HL-60 (cell line): ENCODE measurements at regions not wholly inside any gene's neighbourhood (a gene's known extent, or its start where the extent isn't known, plus 50 kb on each side); places are given as distances from the start of the nearest gene placed in this dataset.

Source experiments
- CTCF ChIP-seq: IDR thresholded peaks from one replicate; pipeline ENCODE4 v1.5.1; 2011; ENCODE audit warnings: low read length, control low read depth, inconsistent platforms; ENCODE audit not compliant: insufficient read depth
- GABPA ChIP-seq: IDR thresholded peaks from 2 replicates; pipeline ENCODE4 v1.6.1; 2012; ENCODE audit warnings: low read depth
- POLR2AphosphoS5 ChIP-seq: IDR thresholded peaks from 2 replicates; pipeline ENCODE4 v1.6.1; 2012; ENCODE audit warnings: low read depth
- REST ChIP-seq: IDR thresholded peaks from 2 replicates; pipeline ENCODE4 v1.6.1; 2012; ENCODE audit warnings: low read depth; ENCODE audit not compliant: insufficient replicate concordance
- SPI1 ChIP-seq: IDR thresholded peaks from 2 replicates; pipeline ENCODE4 v1.6.1; 2012; ENCODE audit warnings: low read depth, mild to moderate bottlenecking, borderline replicate concordance

DNA sequence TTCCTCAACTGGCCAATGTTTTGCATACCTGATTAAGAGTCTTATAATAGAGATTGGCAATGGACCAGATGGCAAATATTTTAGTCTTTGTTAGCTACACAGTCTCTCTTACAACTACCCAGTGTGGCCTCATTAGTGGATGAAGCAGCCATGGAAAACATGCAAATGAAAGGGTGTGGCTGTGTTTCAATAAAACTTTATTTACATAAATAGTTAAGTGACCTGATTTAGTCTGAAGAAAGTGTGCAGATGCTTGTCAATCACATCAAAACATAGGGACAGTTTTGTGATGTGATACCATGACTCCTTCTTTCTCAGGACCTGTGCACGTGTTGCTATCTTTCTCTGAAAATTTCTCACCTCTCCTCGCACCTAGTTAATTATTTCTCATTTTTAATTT lies 309.8 kb upstream of the GRM7 start:
- no peak for TF ChIP-seq CTCF
- TF ChIP-seq POLR2AphosphoS5: no peak
- no peak for TF ChIP-seq SPI1
- TF ChIP-seq REST: no peak
- TF ChIP-seq GABPA: no peak
